K562 (cell line): ENCODE measurements at regions not wholly inside any gene's neighbourhood (a gene's known extent, or its start where the extent isn't known, plus 50 kb on each side); places are given as distances from the start of the nearest gene placed in this dataset.

Experiments used
- ATAC-seq: fragments of 200-7000 bp; cut with Tn5 transposase; 3 replicates; pipeline ENCODE4 v1.9.1; 2020; ENCODE audit warnings: moderate library complexity
- BruUV-seq: library from RNA; stranded (reverse); fragments of 400-500 nt; replicated peaks from 2 replicates; lab custom pipeline; 2021; lab: Mats Ljungman, UMichigan
- CTCF ChIA-PET: fragments of 300-600 bp; formaldehyde crosslinking; extraction: SDS; loops from one replicate; lab custom pipeline; 2021; ENCODE audit warnings: low intra/inter-chr PET ratio; lab: Yijun Ruan, JAX
- POLR2A ChIA-PET: fragments of 300-600, 350-650 bp; sonication (Branson Sonifier 250); formaldehyde crosslinking; extraction: SDS; loops from one replicate; lab custom pipeline; 2021; ENCODE audit warnings: antibody characterized with exemption, inconsistent platforms; lab: Yijun Ruan, JAX
- DNase-seq, 4 experiments: peaks; one replicate each; pipeline versions ENCODE4 v3.0.0 to v3.0.0-alpha.2; 2011 to 2018; ENCODE audit warnings: low spot score in 3 of 4, mixed read lengths in 3 of 4; ENCODE audit errors: extremely low read depth in 1 of 4
- FAIRE-seq: peaks from 2 replicates; lab custom pipeline; 2011; peaks lifted over from hg19 to GRCh38; lab: Jason Lieb, UNC
- H2AFZ ChIP-seq: 2 replicates; pipeline ENCODE4 v1.6.0; 2011; ENCODE audit warnings: low read depth, low read length, control low read depth, inconsistent platforms
- H3K27ac ChIP-seq: fragments of 200-600 bp; 3 replicates; pipeline ENCODE4 v1.8.0; 2011; ENCODE audit warnings: low read depth, mild to moderate bottlenecking, control low read depth, inconsistent platforms, low read length, moderate library complexity, mixed read lengths; ENCODE audit errors: extremely low read depth
- H3K27me3 ChIP-seq, 2 experiments: fragments of 300-600 bp in 1 of 2; 2 replicates in 1 of 2; 3 replicates in 1 of 2; pipeline versions ENCODE4 v1.6.0 to v1.8.0; 2011; ENCODE audit warnings: inconsistent platforms in 2 of 2, low read length in 2 of 2, mild to moderate bottlenecking in 1 of 2, mixed read lengths in 1 of 2, moderate library complexity in 1 of 2; ENCODE audit not compliant: control insufficient read depth in 2 of 2, insufficient read depth in 2 of 2
- H3K36me3 ChIP-seq: fragments of 300-600 bp; 3 replicates; pipeline ENCODE4 v1.8.0; 2011; ENCODE audit warnings: mild to moderate bottlenecking, low read length, inconsistent platforms; ENCODE audit not compliant: control insufficient read depth, insufficient read depth
- H3K4me1 ChIP-seq, 2 experiments: fragments of 200-600 bp in 1 of 2; replicated peaks in 1 of 2; 2 replicates in 1 of 2; 3 replicates in 1 of 2; pipeline versions ENCODE4 v1.5.1 to v1.8.0; 2011; ENCODE audit warnings: inconsistent platforms in 2 of 2, low read length in 2 of 2, mild to moderate bottlenecking in 1 of 2, mixed read lengths in 1 of 2, moderate library complexity in 1 of 2; ENCODE audit not compliant: control insufficient read depth in 2 of 2, insufficient read depth in 2 of 2
- H3K4me2 ChIP-seq: 2 replicates; pipeline ENCODE4 v1.6.1; 2011; ENCODE audit warnings: low read length, control low read depth, inconsistent platforms, mixed read lengths; ENCODE audit not compliant: insufficient read depth
- H3K4me3 ChIP-seq: fragments of 200-600 bp; sonication (generic), shearing (Covaris generic); 2 replicates; pipeline ENCODE4 v1.5.1; 2016; ENCODE audit warnings: control low read depth, inconsistent platforms
- H3K79me2 ChIP-seq: fragments of 200-600 bp; 3 replicates; pipeline ENCODE4 v1.8.0; 2011; ENCODE audit warnings: low read length, inconsistent platforms; ENCODE audit not compliant: control insufficient read depth, insufficient read depth
- H3K9ac ChIP-seq, 2 experiments: 2 replicates each; pipeline versions ENCODE4 v1.6.0 to v1.6.1; 2011; ENCODE audit warnings: low read depth in 2 of 2, low read length in 2 of 2, control low read depth in 1 of 2, inconsistent platforms in 1 of 2, mild to moderate bottlenecking in 1 of 2, mixed read lengths in 1 of 2; ENCODE audit not compliant: insufficient read depth in 1 of 2
- H3K9me1 ChIP-seq: one replicate; pipeline ENCODE4 v1.6.0; 2011; ENCODE audit warnings: inconsistent platforms, mild to moderate bottlenecking, low read length, moderate library complexity; ENCODE audit not compliant: control insufficient read depth, insufficient read depth
- H3K9me3 ChIP-seq: replicated peaks from 2 replicates; pipeline ENCODE4 v1.5.1; 2011; ENCODE audit warnings: low read depth, low read length, inconsistent platforms; ENCODE audit not compliant: control insufficient read depth, insufficient read depth
- H4K20me1 ChIP-seq: replicated peaks from 2 replicates; pipeline ENCODE4 v1.6.1; 2011; ENCODE audit warnings: low read length, inconsistent platforms, mixed read lengths; ENCODE audit not compliant: control insufficient read depth, insufficient read depth
- ATF1 ChIP-seq, 2 experiments: fragments of 450-650 bp in 1 of 2; IDR thresholded peaks; 2 replicates each; pipeline ENCODE4 v1.6.1; 2016; ENCODE audit warnings: missing compliant biosample characterization in 1 of 2, missing genetic modification characterization in 1 of 2
- DDX20 ChIP-seq: fragments of 450-650 bp; IDR thresholded peaks from 2 replicates; pipeline ENCODE4 v1.6.1; 2016; ENCODE audit warnings: missing genetic modification characterization, low read depth, mild to moderate bottlenecking, missing compliant biosample characterization, moderate library complexity
- DNMT1 ChIP-seq: fragments of 450-650 bp; IDR thresholded peaks from 2 replicates; pipeline ENCODE4 v1.6.1; 2016; ENCODE audit warnings: antibody characterized with exemption, mild to moderate bottlenecking
- KLF1 ChIP-seq: fragments of 450-650 bp; IDR thresholded peaks from 2 replicates; pipeline ENCODE4 v1.6.1; 2016; ENCODE audit warnings: missing genetic modification characterization, missing compliant biosample characterization
- MAZ ChIP-seq, 2 experiments: fragments of 450-650 bp in 1 of 2; sonication (generic) in 1 of 2; formaldehyde crosslinking; IDR thresholded peaks in 1 of 2; conservative IDR thresholded peaks in 1 of 2; 2 replicates each; pipeline versions ENCODE4 v1.4.0 to v1.5.0; 2020; ENCODE audit warnings: mild to moderate bottlenecking in 1 of 2, missing genetic modification reagents in 1 of 2
- NFIX ChIP-seq: fragments of 250-450 bp; sonication (Bioruptor Pico); IDR thresholded peaks from 2 replicates; pipeline ENCODE4 v1.4.0; 2020; ENCODE audit warnings: low read depth, mild to moderate bottlenecking, moderate library complexity
- NR2C2 ChIP-seq, 2 experiments: fragments of 200-800 bp in 1 of 2; sonication (Bioruptor generic) in 1 of 2; sonication (generic) in 1 of 2; formaldehyde crosslinking in 1 of 2; IDR thresholded peaks; 2 replicates each; pipeline versions ENCODE4 v1.6.1 to v1.8.0; 2016 to 2022; ENCODE audit warnings: mild to moderate bottlenecking in 1 of 2, missing compliant biosample characterization in 1 of 2, missing genetic modification characterization in 1 of 2, missing genetic modification reagents in 1 of 2
- POLR2AphosphoS2 ChIP-seq: IDR thresholded peaks from 2 replicates; pipeline ENCODE4 v1.6.1; 2012; ENCODE audit warnings: low read length, improper control_type of control experiment
- SIRT6 ChIP-seq: IDR thresholded peaks from one replicate; pipeline ENCODE4 v1.6.1; 2012; ENCODE audit warnings: low read depth, mild to moderate bottlenecking, control low read depth, inconsistent platforms, low read length, moderate library complexity
- SMARCC2 ChIP-seq: fragments of 450-650 bp; IDR thresholded peaks from 2 replicates; pipeline ENCODE4 v1.6.1; 2017; ENCODE audit warnings: antibody characterized with exemption, moderate library complexity, mild to moderate bottlenecking, low read depth
- TCF7 ChIP-seq: sonication (generic); IDR thresholded peaks from 2 replicates; pipeline ENCODE4 v1.6.1; 2016; ENCODE audit warnings: antibody characterized with exemption, borderline replicate concordance
- TEAD1 ChIP-seq, 2 experiments: fragments of 450-650 bp in 1 of 2; sonication (generic) in 1 of 2; formaldehyde crosslinking; IDR thresholded peaks; 2 replicates each; pipeline versions ENCODE4 v1.4.0 to v1.8.0; 2020 to 2022; ENCODE audit warnings: mild to moderate bottlenecking in 2 of 2, missing genetic modification reagents in 1 of 2
- TEAD2 ChIP-seq: fragments of 450-650 bp; IDR thresholded peaks from 2 replicates; pipeline ENCODE4 v1.6.1; 2016; ENCODE audit warnings: missing genetic modification characterization, control low read depth, missing compliant biosample characterization
- TGIF2 ChIP-seq: sonication (generic); formaldehyde crosslinking; IDR thresholded peaks from 2 replicates; pipeline ENCODE4 v1.8.1; 2022; ENCODE audit warnings: mild to moderate bottlenecking, missing genetic modification reagents, moderate library complexity
- ZNF184 ChIP-seq: sonication (generic); formaldehyde crosslinking; IDR thresholded peaks from 2 replicates; pipeline ENCODE4 v1.5.0; 2020; ENCODE audit warnings: missing genetic modification reagents
- ZNF311 ChIP-seq: fragments of 250-450 bp; sonication (Bioruptor Pico); IDR thresholded peaks from 2 replicates; pipeline ENCODE4 v1.4.0; 2020; ENCODE audit warnings: mild to moderate bottlenecking, moderate library complexity
- ZNF436 ChIP-seq: fragments of 250-450, 450-650 bp; sonication (Bioruptor Pico); formaldehyde crosslinking; IDR thresholded peaks from 2 replicates; pipeline ENCODE4 v1.7.0; 2020; ENCODE audit warnings: mild to moderate bottlenecking
- ZNF57 ChIP-seq: fragments of 450-650 bp; formaldehyde crosslinking; IDR thresholded peaks from 2 replicates; pipeline ENCODE4 v1.4.0; 2020; ENCODE audit warnings: mild to moderate bottlenecking, moderate library complexity
- ZNF785 ChIP-seq: fragments of 250-450 bp; sonication (Bioruptor Pico); IDR thresholded peaks from 2 replicates; pipeline ENCODE4 v1.4.0; 2020; ENCODE audit warnings: mild to moderate bottlenecking
- WGBS: fragments of 100-300 bp; shearing (Covaris generic); methylation state at CpG from one replicate; pipeline ENCODE4 v1.1.6; 2016; ENCODE audit warnings: low coverage, mixed read lengths; ENCODE audit not compliant: insufficient coverage; ENCODE audit errors: missing lambda C conversion rate; 5-methylcytosine and 5-hydroxymethylcytosine counted together
- in situ Hi-C: fragments of 300-500 bp; cut with MboI; formaldehyde crosslinking; loops from 4 replicates; pipeline ENCODE4 v1.15.0; 2018; ENCODE audit warnings: inconsistent platforms, mixed read lengths
- intact Hi-C: fragments of 100-400 bp; cut with micrococcal nuclease; formaldehyde crosslinking; loops from 2 replicates; pipeline ENCODE4 v1.14.2; 2022
- TF ChIP-seq, protein P1 (sequence below): fragments of 250-450 bp; sonication (Bioruptor Pico); IDR thresholded peaks from 2 replicates; pipeline ENCODE4 v1.8.0; 2021; ENCODE audit warnings: mild to moderate bottlenecking, moderate library complexity
- TF ChIP-seq, protein P2 (sequence below): sonication (generic); formaldehyde crosslinking; IDR thresholded peaks from 2 replicates; pipeline ENCODE4 v1.9.0; 2022; ENCODE audit warnings: mild to moderate bottlenecking, missing genetic modification reagents
- TF ChIP-seq, protein P3 (sequence below): fragments of 450-650 bp; formaldehyde crosslinking; IDR thresholded peaks from 2 replicates; pipeline ENCODE4 v1.4.0; 2022; ENCODE audit warnings: mild to moderate bottlenecking, moderate library complexity

DNA sequence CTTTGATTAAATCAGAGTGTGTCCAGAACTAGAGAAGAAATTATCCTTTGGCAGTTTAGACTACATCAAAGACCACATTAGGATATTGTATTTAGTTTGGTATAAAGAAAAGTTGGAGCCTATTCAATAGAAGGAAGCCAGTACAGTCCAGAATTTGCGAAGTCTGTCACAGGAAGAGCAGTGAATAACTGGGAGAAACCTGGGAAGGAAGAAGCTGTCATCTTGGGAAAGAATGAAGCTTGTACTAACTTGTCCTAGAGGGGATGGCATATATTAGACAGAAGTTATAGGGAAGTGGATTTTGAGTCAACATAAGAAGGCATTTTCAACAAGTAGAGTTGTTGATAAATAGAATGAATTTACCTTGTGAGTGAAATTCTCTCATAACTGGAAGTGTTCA, 386.7 kb downstream of the LRIG3 start (continued):
- TF ChIP-seq DDX20 (tag), result no peak
- TF ChIP-seq ZNF184, result no peak
- TF ChIP-seq TGIF2 (CRISPR knock-in tag), result no peak
- TF ChIP-seq ZNF785, result no peak
- no peak for TF ChIP-seq ZNF57
- TF ChIP-seq NR2C2 (CRISPR knock-in tag; IDR thresholded peaks at IDR 0.05), result no peak
- no peak for TF ChIP-seq NR2C2 (tag; IDR thresholded peaks at IDR 0.05)
- no peak for TF ChIP-seq NFIX (CRISPR knock-in tag)
- no peak for TF ChIP-seq SMARCC2
- TF ChIP-seq, protein P1, sequence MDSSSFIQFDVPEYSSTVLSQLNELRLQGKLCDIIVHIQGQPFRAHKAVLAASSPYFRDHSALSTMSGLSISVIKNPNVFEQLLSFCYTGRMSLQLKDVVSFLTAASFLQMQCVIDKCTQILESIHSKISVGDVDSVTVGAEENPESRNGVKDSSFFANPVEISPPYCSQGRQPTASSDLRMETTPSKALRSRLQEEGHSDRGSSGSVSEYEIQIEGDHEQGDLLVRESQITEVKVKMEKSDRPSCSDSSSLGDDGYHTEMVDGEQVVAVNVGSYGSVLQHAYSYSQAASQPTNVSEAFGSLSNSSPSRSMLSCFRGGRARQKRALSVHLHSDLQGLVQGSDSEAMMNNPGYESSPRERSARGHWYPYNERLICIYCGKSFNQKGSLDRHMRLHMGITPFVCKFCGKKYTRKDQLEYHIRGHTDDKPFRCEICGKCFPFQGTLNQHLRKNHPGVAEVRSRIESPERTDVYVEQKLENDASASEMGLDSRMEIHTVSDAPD (CRISPR knock-in tag), result no peak
- TF ChIP-seq, protein P2, sequence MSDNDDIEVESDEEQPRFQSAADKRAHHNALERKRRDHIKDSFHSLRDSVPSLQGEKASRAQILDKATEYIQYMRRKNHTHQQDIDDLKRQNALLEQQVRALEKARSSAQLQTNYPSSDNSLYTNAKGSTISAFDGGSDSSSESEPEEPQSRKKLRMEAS (CRISPR knock-in tag), result no peak
- TF ChIP-seq TEAD1 (CRISPR knock-in tag; IDR thresholded peaks at IDR 0.05), result no peak
- TF ChIP-seq, all 486 proteins: peak for 0

DNA sequence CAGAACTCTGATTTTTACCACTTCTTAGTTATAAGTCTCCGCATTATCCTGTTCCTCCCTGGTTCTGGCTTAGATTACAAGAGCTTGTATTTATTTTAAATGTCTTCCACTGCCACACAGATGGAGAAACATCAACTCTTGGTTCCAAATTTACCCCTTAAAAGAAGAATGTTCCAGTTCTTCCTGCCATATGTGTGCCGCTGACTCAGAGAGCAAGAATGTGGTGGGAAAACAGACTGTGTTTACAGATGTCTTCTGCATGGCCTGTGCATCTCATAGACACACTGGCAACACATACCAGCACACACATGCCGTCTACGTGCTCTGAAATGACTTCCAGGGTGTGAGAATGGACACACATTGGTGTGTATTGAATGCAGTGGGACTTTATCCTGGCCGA, 383.0 kb downstream of the LRIG3 start:
- no peaks in the 10 kb centered on the region for H3K9me3 ChIP-seq
- H4K20me1 ChIP-seq, result no peaks in the 10 kb centered on the region
- H3K27me3 ChIP-seq, result no peaks in the 10 kb centered on the region
- 4% methylated on average over 5 of the region's 5 CpGs for WGBS
- in situ Hi-C loops (no loop called here), intact Hi-C loops (no loop called here)
- H3K9me1 ChIP-seq, result no peaks in the 10 kb centered on the region
- H3K79me2 ChIP-seq, result no peaks in the 10 kb centered on the region
- no peak overlapping the region for H3K27ac ChIP-seq
- CTCF ChIA-PET, result no interaction called here
- no peaks in the 10 kb centered on the region for H3K36me3 ChIP-seq
- ATAC-seq (no peak), DNase-seq (no peak), FAIRE-seq (no peak)
- no peak overlapping the region for H3K4me3 ChIP-seq
- H3K4me2 ChIP-seq, result no peak overlapping the region
- POLR2A ChIA-PET, result no interaction called here
- H3K9ac ChIP-seq, result no peak overlapping the region
- no peaks in the 10 kb centered on the region for H3K4me1 ChIP-seq
- BruUV-seq, result no TSS peak
- no peak overlapping the region for H2AFZ ChIP-seq
- TF ChIP-seq ZNF436, result no peak
- no peak for TF ChIP-seq ATF1 (CRISPR knock-in tag; IDR thresholded peaks at IDR 0.05)
- no peak for TF ChIP-seq ATF1 (tag; IDR thresholded peaks at IDR 0.05)
- no peak for TF ChIP-seq ZNF311 (CRISPR knock-in tag)
- no peak for TF ChIP-seq POLR2AphosphoS2
- no peak for TF ChIP-seq MAZ (CRISPR knock-in tag; conservative IDR thresholded peaks at IDR 0.05 in 1 of 2, IDR thresholded peaks at IDR 0.05 in 1 of 2)
- TF ChIP-seq KLF1 (tag), result no peak
- TF ChIP-seq TEAD2 (tag), result no peak
- no peak for TF ChIP-seq TCF7
- TF ChIP-seq DNMT1, result no peak
- TF ChIP-seq SIRT6, result no peak
- TF ChIP-seq, protein P3, sequence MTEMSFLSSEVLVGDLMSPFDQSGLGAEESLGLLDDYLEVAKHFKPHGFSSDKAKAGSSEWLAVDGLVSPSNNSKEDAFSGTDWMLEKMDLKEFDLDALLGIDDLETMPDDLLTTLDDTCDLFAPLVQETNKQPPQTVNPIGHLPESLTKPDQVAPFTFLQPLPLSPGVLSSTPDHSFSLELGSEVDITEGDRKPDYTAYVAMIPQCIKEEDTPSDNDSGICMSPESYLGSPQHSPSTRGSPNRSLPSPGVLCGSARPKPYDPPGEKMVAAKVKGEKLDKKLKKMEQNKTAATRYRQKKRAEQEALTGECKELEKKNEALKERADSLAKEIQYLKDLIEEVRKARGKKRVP, result no peak
